22Rv1 (cell line): ENCODE measurements at regions not wholly inside any gene's neighbourhood (a gene's known extent, or its start where the extent isn't known, plus 50 kb on each side); places are given as distances from the start of the nearest gene placed in this dataset.

ENCODE experiments used
- H3K27ac ChIP-seq: fragments of 450-650 bp; 2 replicates; pipeline ENCODE4 v1.5.1; 2017
- ZFX ChIP-seq: fragments of 450-650 bp; IDR thresholded peaks from 2 replicates; pipeline ENCODE4 v1.6.1; 2017; ENCODE audit warnings: antibody characterized with exemption, borderline replicate concordance
- TF ChIP-seq, protein P1 (sequence below): fragments of 450-650 bp; IDR thresholded peaks from 2 replicates; pipeline ENCODE4 v1.5.1; 2017; ENCODE audit warnings: mild to moderate bottlenecking

DNA sequence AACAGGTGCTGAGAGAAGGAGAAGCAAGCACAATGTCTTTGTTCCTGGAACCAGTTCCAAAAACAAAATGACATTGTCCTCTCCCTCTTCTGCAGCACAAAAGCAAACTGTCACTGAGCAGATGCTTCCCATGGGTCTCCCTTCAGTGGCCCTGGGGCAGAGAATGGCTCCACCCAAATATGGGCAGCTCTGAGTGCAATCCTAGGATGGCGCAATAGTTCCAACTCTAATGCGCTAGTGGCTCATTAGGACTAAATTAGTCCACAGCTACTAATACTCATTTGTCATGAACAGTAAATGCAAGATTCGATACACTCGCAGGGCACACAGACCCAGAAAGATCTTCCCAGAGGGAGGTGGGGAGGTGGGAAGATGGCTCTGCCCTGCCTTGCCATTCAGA is 205.2 kb upstream of the CHAC2 start:
- no peak overlapping the region for H3K27ac ChIP-seq
- TF ChIP-seq, protein P1, sequence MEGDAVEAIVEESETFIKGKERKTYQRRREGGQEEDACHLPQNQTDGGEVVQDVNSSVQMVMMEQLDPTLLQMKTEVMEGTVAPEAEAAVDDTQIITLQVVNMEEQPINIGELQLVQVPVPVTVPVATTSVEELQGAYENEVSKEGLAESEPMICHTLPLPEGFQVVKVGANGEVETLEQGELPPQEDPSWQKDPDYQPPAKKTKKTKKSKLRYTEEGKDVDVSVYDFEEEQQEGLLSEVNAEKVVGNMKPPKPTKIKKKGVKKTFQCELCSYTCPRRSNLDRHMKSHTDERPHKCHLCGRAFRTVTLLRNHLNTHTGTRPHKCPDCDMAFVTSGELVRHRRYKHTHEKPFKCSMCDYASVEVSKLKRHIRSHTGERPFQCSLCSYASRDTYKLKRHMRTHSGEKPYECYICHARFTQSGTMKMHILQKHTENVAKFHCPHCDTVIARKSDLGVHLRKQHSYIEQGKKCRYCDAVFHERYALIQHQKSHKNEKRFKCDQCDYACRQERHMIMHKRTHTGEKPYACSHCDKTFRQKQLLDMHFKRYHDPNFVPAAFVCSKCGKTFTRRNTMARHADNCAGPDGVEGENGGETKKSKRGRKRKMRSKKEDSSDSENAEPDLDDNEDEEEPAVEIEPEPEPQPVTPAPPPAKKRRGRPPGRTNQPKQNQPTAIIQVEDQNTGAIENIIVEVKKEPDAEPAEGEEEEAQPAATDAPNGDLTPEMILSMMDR: no peak
- TF ChIP-seq ZFX: no peak

DNA sequence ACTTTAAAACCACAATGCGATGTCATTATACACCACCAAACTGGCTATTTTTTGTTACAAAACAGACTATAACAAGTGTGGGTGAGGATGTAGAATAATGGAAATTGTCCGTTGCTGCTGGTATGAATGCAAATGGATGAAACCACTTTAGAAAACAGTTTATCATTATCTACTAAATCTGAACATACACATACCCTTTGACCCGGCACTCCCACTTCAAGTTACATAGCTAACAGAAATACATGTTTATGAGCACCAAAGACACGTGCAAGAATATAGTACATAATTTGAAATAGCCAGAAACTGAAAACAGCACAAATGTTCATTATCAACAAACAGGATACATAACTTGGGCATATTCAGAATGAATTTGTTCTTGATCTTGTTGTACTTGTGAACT is 206.4 kb upstream of the CHAC2 start:
- TF ChIP-seq ZFX: no peak
- TF ChIP-seq, protein P1: no peak
- H3K27ac ChIP-seq: no peak overlapping the region

DNA sequence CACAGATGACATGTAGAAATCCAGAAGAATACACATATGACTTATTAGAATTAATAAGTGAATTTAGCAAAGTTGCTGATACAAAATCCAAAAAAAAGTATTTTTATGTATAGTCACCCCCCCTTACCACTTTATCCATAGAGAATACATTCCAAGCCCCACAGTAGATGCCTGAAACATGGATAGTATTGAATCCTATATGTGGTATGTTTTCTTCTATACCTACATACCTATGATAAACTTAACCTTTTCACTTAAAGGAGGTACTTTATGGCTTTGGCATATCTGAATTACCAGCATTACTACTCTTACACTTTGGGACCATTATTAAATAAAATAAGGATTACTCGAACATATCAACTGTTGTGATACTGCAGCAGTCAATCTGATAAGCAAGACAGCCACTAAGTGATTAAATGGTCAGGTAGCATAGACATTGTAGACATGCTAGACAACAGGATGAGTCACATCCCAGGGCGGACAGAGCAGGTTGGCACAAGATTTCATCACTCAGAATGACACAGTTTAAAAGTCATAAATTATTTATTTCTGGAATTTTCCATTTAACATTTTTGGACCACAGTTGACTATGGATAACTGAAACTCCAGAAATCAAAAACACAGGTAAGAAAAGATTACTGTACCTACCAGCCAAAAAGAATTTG is 208.2 kb upstream of the CHAC2 start:
- H3K27ac ChIP-seq: no peak overlapping the region
- TF ChIP-seq, protein P1: no peak
- TF ChIP-seq ZFX: no peak

DNA sequence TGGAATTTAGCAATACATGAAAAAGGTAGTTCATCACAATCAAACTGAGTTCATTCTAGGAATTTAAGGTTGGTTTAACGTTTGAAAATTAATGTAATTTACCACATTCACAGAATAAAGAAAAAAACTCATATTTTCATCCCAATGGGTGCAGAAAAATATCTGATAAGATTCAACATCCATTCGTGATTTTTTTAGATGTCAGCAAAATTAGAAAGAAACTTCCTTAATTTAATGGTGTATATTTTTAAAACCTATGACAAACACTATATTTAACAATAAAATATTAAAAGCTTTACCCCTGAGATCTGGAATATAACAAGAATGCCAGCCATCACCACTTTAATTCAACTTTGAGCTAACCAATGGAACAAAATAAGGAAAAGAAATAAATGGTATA is 208.7 kb upstream of the CHAC2 start:
- H3K27ac ChIP-seq: no peak overlapping the region
- no peak for TF ChIP-seq ZFX
- TF ChIP-seq, protein P1: no peak

DNA sequence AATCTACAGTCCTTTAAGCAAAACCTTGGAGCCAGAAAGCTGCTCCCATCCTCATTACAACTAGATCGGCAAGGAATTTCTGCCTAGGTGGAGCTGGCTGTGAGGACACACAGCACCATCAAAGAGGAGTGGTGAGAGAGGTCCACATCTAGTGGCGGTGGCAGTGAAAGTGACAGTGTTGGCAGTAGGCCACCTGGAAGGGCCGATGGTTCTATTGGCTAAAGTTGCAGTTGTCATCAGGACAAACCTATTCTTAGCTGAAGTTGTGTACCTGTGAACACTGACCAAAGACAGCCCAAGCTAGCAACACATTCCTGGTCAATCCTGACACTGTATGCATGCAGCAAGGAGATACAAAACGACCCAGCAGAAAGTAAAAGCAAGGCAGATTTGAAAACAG is 218.1 kb upstream of the CHAC2 start:
- TF ChIP-seq ZFX: no peak
- TF ChIP-seq, protein P1: no peak
- no peak overlapping the region for H3K27ac ChIP-seq

DNA sequence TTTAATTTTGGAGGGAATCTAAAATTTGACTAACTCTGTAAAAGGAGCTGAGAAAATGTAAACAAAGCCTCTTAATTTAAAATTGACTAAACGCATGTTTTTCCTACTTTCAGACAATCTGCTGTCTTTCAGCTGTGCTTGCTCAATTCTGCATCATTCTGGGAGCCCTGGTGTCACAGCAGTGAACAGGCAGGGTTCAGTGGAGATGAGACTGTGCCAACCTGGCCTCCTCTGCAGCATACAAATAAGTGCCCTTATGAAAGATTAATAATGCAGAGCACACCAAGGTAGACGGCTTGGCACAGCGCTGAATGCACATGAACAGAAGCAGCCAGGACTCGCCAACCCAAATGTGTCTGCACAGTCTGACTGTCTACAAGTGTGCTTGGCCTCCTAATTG is 222.0 kb upstream of the CHAC2 start:
- no peak for TF ChIP-seq ZFX
- TF ChIP-seq, protein P1: no peak
- no peak overlapping the region for H3K27ac ChIP-seq

DNA sequence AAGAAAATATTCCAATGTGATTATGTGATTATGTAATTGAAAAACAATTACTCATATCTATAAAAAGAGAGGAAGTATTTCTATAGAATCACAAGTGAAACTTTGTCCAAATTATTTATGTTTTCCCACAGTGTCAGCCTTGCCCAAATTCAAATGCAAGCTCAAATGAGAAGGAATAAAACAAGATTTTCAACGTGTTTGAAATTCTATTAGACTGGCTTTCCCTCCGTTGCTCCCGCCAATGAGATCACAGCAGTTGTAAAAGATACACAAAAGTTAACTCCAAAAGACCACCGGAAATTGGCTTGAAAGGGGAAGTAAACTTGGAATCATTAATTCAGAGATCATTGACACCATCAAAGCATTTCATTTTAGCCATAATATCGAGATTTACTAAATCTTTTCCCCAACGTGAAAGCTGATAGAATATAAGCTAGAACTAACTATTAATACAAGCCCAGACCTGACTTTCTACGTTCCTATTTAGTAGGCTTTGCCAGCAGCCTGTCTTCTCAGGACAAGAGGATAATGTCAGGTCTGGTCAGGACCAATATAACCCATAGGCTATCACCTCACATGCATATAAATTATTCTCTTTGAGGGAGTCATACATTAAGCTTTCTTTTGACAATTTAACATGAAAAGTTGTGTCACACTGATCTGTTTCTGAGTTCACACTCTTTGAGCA is 222.6 kb upstream of the CHAC2 start:
- no peak for TF ChIP-seq ZFX
- TF ChIP-seq, protein P1: no peak

More for the DNA sequence above, 222.6 kb upstream of the CHAC2 start:
- H3K27ac ChIP-seq: no peak overlapping the region
